Karpas-422 (cell line): ENCODE measurements at regions not wholly inside any gene's neighbourhood (a gene's known extent, or its start where the extent isn't known, plus 50 kb on each side); places are given as distances from the start of the nearest gene placed in this dataset.

Experiments used
- DNase-seq: peaks from one replicate; pipeline ENCODE4 v3.0.0-alpha.2; 2015
- H2AFZ ChIP-seq: fragments of 200-600 bp; sonication (generic); 2 replicates; pipeline ENCODE4 v1.6.1; 2014; ENCODE audit warnings: antibody characterized with exemption, low read length, mixed read lengths
- H3K27ac ChIP-seq: fragments of 200-600 bp; sonication (generic); 2 replicates; pipeline ENCODE4 v1.5.1; 2014; ENCODE audit warnings: mild to moderate bottlenecking, low read length, moderate library complexity
- H3K27me3 ChIP-seq: fragments of 200-600 bp; sonication (generic); 2 replicates; pipeline ENCODE4 v1.6.1; 2014; ENCODE audit warnings: low read length, mixed read lengths
- H3K36me3 ChIP-seq: fragments of 200-600 bp; sonication (generic); 2 replicates; pipeline ENCODE4 v1.6.1; 2014; ENCODE audit warnings: low read length, mixed read lengths; ENCODE audit not compliant: insufficient read depth
- H3K4me1 ChIP-seq: fragments of 200-600 bp; sonication (generic); 2 replicates; pipeline ENCODE4 v1.6.1; 2014; ENCODE audit warnings: mild to moderate bottlenecking, low read length, mixed read lengths
- H3K4me2 ChIP-seq: fragments of 200-600 bp; sonication (generic); 2 replicates; pipeline ENCODE4 v1.6.1; 2014; ENCODE audit warnings: low read length, low read depth, mild to moderate bottlenecking; ENCODE audit not compliant: poor library complexity, severe bottlenecking
- H3K4me3 ChIP-seq: fragments of 200-600 bp; sonication (generic); 2 replicates; pipeline ENCODE4 v1.5.1; 2014; ENCODE audit warnings: mild to moderate bottlenecking, antibody characterized with exemption, low read length, mixed read lengths
- H3K79me2 ChIP-seq: fragments of 200-600 bp; sonication (generic); 2 replicates; pipeline ENCODE4 v1.6.1; 2014; ENCODE audit warnings: mild to moderate bottlenecking, low read length, mixed read lengths
- H3K9ac ChIP-seq: fragments of 200-600 bp; sonication (generic); 2 replicates; pipeline ENCODE4 v1.6.0; 2014; ENCODE audit warnings: low read length
- H3K9me2 ChIP-seq: fragments of 200-600 bp; sonication (generic), shearing (Covaris generic); replicated peaks from 2 replicates; pipeline ENCODE4 v1.6.0; 2014; ENCODE audit warnings: mild to moderate bottlenecking, low read length, moderate library complexity; ENCODE audit not compliant: insufficient read depth
- H3K9me3 ChIP-seq: fragments of 300-700, 200-600 bp; sonication (generic); 2 replicates; pipeline ENCODE4 v1.6.1; 2014; ENCODE audit warnings: low read length, mixed read lengths
- H4K20me1 ChIP-seq: fragments of 200-600 bp; sonication (generic); 2 replicates; pipeline ENCODE4 v1.6.1; 2014; ENCODE audit warnings: mild to moderate bottlenecking, antibody characterized with exemption, low read length, low read depth; ENCODE audit not compliant: insufficient read depth

- Histone ChIP-seq H3K36me3 (no peaks in the 10 kb centered on the region), H3K9ac (no peak overlapping the region), H4K20me1 (no peaks in the 10 kb centered on the region), H2AFZ (no peak overlapping the region), H3K79me2 (no peaks in the 10 kb centered on the region), H3K4me3 (no peak overlapping the region), H3K27me3 (no peaks in the 10 kb centered on the region), H3K9me3 (no peaks in the 10 kb centered on the region), H3K27ac (no peak overlapping the region), H3K4me2 (no peak overlapping the region), H3K9me2 (no peaks in the 10 kb centered on the region), H3K4me1 (no peaks in the 10 kb centered on the region)
- DNase-seq: no peak
Observed at GRCh38 chr3:181764544-181764943, 52.8 kb downstream of the SOX2 start.

GRCh38 chr3:181770296-181770695 is 58.6 kb downstream of the SOX2 start:
- Histone ChIP-seq H3K9me2 (no peaks in the 10 kb centered on the region), H4K20me1 (no peaks in the 10 kb centered on the region), H3K79me2 (no peaks in the 10 kb centered on the region), H3K27me3 (no peaks in the 10 kb centered on the region), H2AFZ (no peak overlapping the region), H3K4me1 (no peaks in the 10 kb centered on the region), H3K27ac (no peak overlapping the region), H3K36me3 (no peaks in the 10 kb centered on the region), H3K9me3 (no peaks in the 10 kb centered on the region), H3K4me2 (no peak overlapping the region), H3K9ac (no peak overlapping the region), H3K4me3 (no peak overlapping the region)
- DNase-seq: no peak

- Histone ChIP-seq H3K79me2 (no peaks in the 10 kb centered on the region), H3K4me1 (no peaks in the 10 kb centered on the region), H3K4me3 (no peak overlapping the region), H4K20me1 (no peaks in the 10 kb centered on the region), H3K27ac (no peak overlapping the region), H2AFZ (no peak overlapping the region), H3K27me3 (no peaks in the 10 kb centered on the region), H3K9ac (no peak overlapping the region), H3K4me2 (no peak overlapping the region), H3K9me3 (no peaks in the 10 kb centered on the region), H3K36me3 (no peaks in the 10 kb centered on the region), H3K9me2 (no peaks in the 10 kb centered on the region)
- no peak for DNase-seq
Observed at GRCh38 chr3:181771120-181771519, 59.4 kb downstream of the SOX2 start.

GRCh38 chr3:181772166-181772565 is 60.4 kb downstream of the SOX2 start:
- Histone ChIP-seq H2AFZ (no peak overlapping the region), H3K27ac (no peak overlapping the region), H3K9me2 (no peaks in the 10 kb centered on the region), H3K4me1 (no peaks in the 10 kb centered on the region), H3K9me3 (no peaks in the 10 kb centered on the region), H3K9ac (no peak overlapping the region), H3K27me3 (no peaks in the 10 kb centered on the region), H3K36me3 (no peaks in the 10 kb centered on the region), H3K4me2 (no peak overlapping the region), H3K4me3 (no peak overlapping the region), H4K20me1 (no peaks in the 10 kb centered on the region), H3K79me2 (no peaks in the 10 kb centered on the region)
- DNase-seq: no peak

- Histone ChIP-seq H3K27me3 (no peaks in the 10 kb centered on the region), H3K4me3 (no peak overlapping the region), H3K36me3 (no peaks in the 10 kb centered on the region), H2AFZ (no peak overlapping the region), H3K9ac (no peak overlapping the region), H3K27ac (no peak overlapping the region), H3K4me2 (no peak overlapping the region), H3K9me2 (no peaks in the 10 kb centered on the region), H4K20me1 (no peaks in the 10 kb centered on the region), H3K9me3 (no peaks in the 10 kb centered on the region), H3K4me1 (no peaks in the 10 kb centered on the region), H3K79me2 (no peaks in the 10 kb centered on the region)
- DNase-seq: no peak
Observed at GRCh38 chr3:181773921-181774320, 62.2 kb downstream of the SOX2 start.

GRCh38 chr3:181782306-181782954 is 70.7 kb downstream of the SOX2 start:
- Histone ChIP-seq H3K4me2 (no peak overlapping the region), H2AFZ (no peak overlapping the region), H3K9ac (no peak overlapping the region)

GRCh38 chr3:181790561-181790960 is 78.8 kb downstream of the SOX2 start:
- H3K9me3 ChIP-seq: no peaks in the 10 kb centered on the region
- no peak overlapping the region for H2AFZ ChIP-seq
- no peak overlapping the region for H3K4me3 ChIP-seq
- no peak overlapping the region for H3K4me2 ChIP-seq
- no peak overlapping the region for H3K9ac ChIP-seq
- H3K27ac ChIP-seq: no peak overlapping the region
- no peaks in the 10 kb centered on the region for H3K27me3 ChIP-seq
- H3K79me2 ChIP-seq: no peaks in the 10 kb centered on the region
- no peaks in the 10 kb centered on the region for H3K9me2 ChIP-seq
- peak; percentile 43 for DNase-seq
- no peaks in the 10 kb centered on the region for H3K36me3 ChIP-seq
- H3K4me1 ChIP-seq: peaks cover 7% of the 10 kb centered on the region
- no peaks in the 10 kb centered on the region for H4K20me1 ChIP-seq

More at GRCh38 chr3:181782306-181782954, 70.7 kb downstream of the SOX2 start:
- H3K9me2 ChIP-seq: no peaks in the 10 kb centered on the region
- no peaks in the 10 kb centered on the region for H3K4me1 ChIP-seq
- H3K36me3 ChIP-seq: no peaks in the 10 kb centered on the region
- no peak overlapping the region for H3K27ac ChIP-seq
- H3K9me3 ChIP-seq: no peaks in the 10 kb centered on the region
- H4K20me1 ChIP-seq: no peaks in the 10 kb centered on the region
- H3K4me3 ChIP-seq: no peak overlapping the region
- H3K79me2 ChIP-seq: no peaks in the 10 kb centered on the region
- H3K27me3 ChIP-seq: no peaks in the 10 kb centered on the region
- DNase-seq: no peak

- no peak for DNase-seq
- Histone ChIP-seq H3K79me2 (no peaks in the 10 kb centered on the region), H3K4me2 (no peak overlapping the region), H3K9me3 (no peaks in the 10 kb centered on the region), H2AFZ (no peak overlapping the region), H3K4me3 (no peak overlapping the region), H3K36me3 (no peaks in the 10 kb centered on the region), H3K9ac (no peak overlapping the region), H3K4me1 (peaks cover 7% of the 10 kb centered on the region), H3K27me3 (no peaks in the 10 kb centered on the region), H3K27ac (no peak overlapping the region), H3K9me2 (no peaks in the 10 kb centered on the region), H4K20me1 (no peaks in the 10 kb centered on the region)
Observed at GRCh38 chr3:181791056-181791955, 79.6 kb downstream of the SOX2 start.
